Activated CD8-positive, alpha-beta memory T cell treated with anti-CD3 and anti-CD28 coated beads, Interleukin-2, amount 50 U/mL, for 4 hours (primary cell): ENCODE measurements at regions not wholly inside any gene's neighbourhood (a gene's known extent, or its start where the extent isn't known, plus 50 kb on each side); places are given as distances from the start of the nearest gene placed in this dataset.
"Not testable (repeated sequence)": the region's sequence is repeated elsewhere in the genome, so short reads cannot be mapped to it uniquely, and the experiment has no call there.

Experiments used
- DNase-seq: peaks from one replicate; pipeline ENCODE4 v3.0.0-alpha.2; 2020

GRCh38 chr5:108696951-108697715 lies 50.6 kb upstream of the FER start:
- DNase-seq = no peak

GRCh38 chr5:108696407-108696806 lies 51.3 kb upstream of the FER start:
- DNase-seq = no peak

DNA sequence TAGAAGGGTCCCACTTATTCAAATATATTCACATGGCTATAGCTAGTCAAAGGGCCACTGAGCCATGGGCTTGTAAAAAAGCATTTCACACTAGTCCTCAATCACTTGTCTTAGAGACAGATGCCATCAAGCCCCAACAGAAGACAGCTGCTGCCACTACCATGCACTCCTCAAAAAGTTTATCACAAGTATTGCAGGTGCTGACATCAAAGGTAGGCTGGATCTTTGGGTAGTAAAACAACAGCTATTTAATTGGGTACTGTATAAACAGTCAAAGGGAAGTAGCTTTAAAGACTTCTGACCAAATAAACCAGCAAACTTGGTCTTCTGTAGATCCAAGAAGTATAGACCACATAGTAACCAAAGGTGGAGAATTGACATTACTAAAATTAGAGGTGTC lies 59.2 kb upstream of the FER start:
- DNase-seq = no peak

GRCh38 chr5:108687595-108688200 lies 60.0 kb upstream of the FER start:
- no peak for DNase-seq

- DNase-seq = no peak
Measured at GRCh38 chr5:108686676-108687075, 61.0 kb upstream of the FER start.

GRCh38 chr5:108685448-108686216 lies 62.1 kb upstream of the FER start:
- not testable (repeated sequence) for DNase-seq

GRCh38 chr5:108681079-108681921 lies 66.4 kb upstream of the FER start:
- no peak for DNase-seq

DNA sequence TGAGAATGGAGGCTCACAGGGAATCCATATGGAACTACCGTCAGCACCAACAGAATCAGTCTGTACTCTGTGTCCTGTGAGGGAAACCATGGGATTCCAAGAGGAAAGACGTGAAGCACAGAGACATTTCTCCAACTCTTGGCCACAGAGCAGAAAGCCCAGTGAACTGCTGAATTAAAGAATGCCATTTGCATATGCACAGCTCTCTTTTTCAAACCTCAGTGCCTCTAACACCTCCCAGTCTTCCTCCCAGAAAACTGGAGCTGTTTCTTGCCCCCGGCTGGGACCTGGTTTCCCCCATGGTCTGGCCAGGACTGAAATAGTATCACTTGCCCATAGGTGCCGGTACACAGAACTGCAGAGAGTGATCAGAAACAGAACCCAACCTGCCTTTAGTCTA lies 69.6 kb upstream of the FER start:
- no peak for DNase-seq

DNA sequence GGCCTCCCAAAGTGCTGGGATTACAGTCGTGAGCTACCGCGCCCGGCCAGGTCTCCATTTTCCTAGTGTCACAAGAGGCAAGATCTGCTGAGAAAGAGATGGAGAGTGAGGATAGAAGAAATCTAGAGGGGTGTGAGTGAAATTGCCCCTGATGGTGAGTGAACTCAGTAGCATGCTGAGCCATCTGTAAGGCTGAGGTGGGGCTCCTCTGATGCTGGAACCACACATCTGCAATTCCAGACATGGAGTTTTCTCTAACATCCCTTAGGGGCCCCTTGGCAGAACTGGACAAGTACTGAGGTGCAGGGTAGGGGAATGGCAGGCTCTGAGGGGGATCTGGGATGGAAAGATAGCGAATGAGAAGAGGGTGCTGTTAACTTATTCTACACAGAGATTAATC lies 72.0 kb upstream of the FER start:
- no peak for DNase-seq

DNA sequence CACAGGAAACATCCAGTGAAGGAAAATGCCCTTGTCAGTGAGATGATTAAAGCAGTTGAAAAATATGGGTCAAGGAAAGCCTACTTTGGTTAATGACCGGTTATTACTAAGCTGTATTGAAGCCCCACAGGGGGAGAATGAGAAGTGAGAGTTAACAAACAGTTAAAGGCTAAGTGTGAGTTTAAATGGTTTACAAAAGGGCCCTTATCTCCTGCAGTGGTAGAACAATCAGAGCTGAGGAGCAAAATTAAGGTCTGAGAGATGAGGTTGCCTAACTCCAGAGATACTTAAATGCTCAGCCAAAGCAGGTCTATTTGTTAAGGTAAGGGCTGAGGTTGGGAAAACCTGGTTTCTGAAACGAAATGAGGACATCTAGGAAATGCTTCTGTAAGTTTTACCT lies 75.1 kb upstream of the FER start:
- no peak for DNase-seq

GRCh38 chr5:108670591-108671289 lies 77.0 kb upstream of the FER start:
- DNase-seq = no peak

DNA sequence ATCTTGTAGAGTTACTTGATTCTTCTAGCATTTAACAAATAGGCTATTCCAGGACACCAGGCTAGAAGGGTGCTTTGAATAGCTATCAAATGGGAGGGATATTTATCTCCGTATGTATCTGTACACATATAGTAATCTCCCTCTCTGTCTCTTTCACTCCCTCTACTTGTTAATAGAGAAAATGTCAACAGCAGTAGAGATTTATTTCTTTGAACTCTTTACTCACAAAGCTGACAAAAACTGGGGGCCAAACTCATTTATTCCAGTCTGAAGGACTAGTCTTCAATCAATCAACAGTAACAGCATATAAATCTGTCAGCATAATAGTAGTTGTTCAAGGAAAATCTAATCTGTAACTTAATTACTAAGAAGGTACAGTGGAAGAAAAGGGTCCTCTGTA lies 78.2 kb upstream of the FER start:
- DNase-seq = no peak

GRCh38 chr5:108661590-108662219 lies 86.0 kb upstream of the FER start:
- no peak for DNase-seq

GRCh38 chr5:108661024-108661423 lies 86.7 kb upstream of the FER start:
- no peak for DNase-seq

GRCh38 chr5:108660291-108660690 lies 87.4 kb upstream of the FER start:
- DNase-seq = no peak

DNA sequence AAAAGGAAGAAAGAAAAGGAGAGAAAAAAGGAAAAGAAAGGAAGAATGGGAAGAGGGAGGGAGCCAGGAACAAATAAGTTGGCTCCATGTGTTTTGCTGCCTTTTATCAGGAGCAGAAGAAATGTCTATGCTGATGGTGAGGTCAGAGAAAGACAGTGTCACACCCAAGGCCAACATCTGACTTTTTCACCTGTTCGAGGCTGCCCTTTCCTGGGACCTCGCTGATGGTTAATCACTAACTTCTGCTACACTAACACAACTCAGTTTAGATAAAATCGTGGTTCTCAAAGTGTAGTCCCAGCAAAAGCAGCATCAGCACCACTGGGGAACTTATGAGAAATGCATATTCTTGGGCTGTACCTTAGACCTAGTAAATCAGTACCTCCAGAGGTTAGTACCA lies 88.2 kb upstream of the FER start:
- DNase-seq = no peak

GRCh38 chr5:108655750-108656450 lies 91.8 kb upstream of the FER start:
- no peak for DNase-seq

- no peak for DNase-seq
Measured at GRCh38 chr5:108654051-108654450, 93.6 kb upstream of the FER start.

DNA sequence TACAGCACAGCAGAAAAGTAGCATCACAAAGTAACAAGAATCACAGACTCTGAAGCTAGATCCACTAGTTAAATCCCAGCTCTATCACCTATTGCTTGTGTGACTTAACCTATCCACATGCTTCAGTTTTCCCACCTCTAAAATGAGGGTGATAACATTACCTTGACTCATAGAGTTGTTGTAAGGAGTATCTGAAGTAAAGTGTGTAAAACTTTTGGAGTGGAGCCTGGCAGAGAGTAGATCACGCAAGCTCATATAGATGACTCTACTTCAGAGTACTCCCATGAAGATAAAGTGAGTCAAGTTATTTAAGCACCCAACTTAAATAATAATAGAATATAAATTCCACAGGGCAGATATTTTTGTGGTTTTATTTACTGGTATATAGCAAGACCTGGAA lies 94.5 kb upstream of the FER start:
- no peak for DNase-seq

DNA sequence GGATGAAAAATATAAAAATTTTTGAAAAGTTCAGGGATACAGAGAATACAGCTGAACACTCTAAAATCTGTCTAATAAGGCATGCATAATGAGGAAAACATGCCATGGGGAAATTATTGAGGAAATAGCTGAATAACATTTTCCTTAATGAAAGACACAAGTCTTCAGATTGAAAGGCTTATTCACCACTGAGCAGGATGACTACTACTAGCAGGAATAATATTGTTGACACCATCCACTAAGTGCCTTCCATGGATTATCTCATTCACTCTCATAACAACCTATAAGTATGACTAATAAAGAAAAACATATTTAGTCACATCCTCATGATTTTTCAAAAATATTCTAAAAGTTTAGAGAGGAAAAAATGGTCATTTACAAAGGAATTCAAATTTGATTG lies 96.7 kb upstream of the FER start:
- DNase-seq = no peak

- DNase-seq = no peak
Measured at GRCh38 chr5:108649646-108650045, 98.1 kb upstream of the FER start.
